ENCODE measurements at regions not wholly inside any gene's neighbourhood (a gene's known extent, or its start where the extent isn't known, plus 50 kb on each side); places are given as distances from the start of the nearest gene placed in this dataset.
"Not testable (repeated sequence)": the region's sequence is repeated elsewhere in the genome, so short reads cannot be mapped to it uniquely, and the experiment has no call there.

GRCh38 chr9:104269996-104270963, 176.2 kb downstream of the SMC2 start:
- no peak for DNase-seq (ENCODE audit: low spot score)

- peak; percentile 9 for DNase-seq (ENCODE audit: low spot score)
Measured at GRCh38 chr9:104276709-104277245, 182.7 kb downstream of the SMC2 start.

GRCh38 chr9:104278929-104279496, 184.9 kb downstream of the SMC2 start:
- DNase-seq (ENCODE audit: low spot score), result no peak

- peak; percentile 6 for DNase-seq (ENCODE audit: low spot score)
Measured at GRCh38 chr9:104279535-104280177, 185.5 kb downstream of the SMC2 start.

GRCh38 chr9:104280178-104280560, 186.1 kb downstream of the SMC2 start:
- no peak for DNase-seq (ENCODE audit: low spot score)

- no peak for DNase-seq (ENCODE audit: low spot score)
Measured at GRCh38 chr9:104280711-104281110, 186.6 kb downstream of the SMC2 start.

- DNase-seq (ENCODE audit: low spot score), result no peak
Measured at GRCh38 chr9:104286187-104286586, 192.1 kb downstream of the SMC2 start.

- DNase-seq (ENCODE audit: low spot score), result no peak
Measured at GRCh38 chr9:104286799-104287198, 192.7 kb downstream of the SMC2 start.

GRCh38 chr9:104287253-104287878, 193.3 kb downstream of the SMC2 start:
- DNase-seq (ENCODE audit: low spot score), result no peak

GRCh38 chr9:104293877-104294276, 199.8 kb downstream of the SMC2 start:
- no peak for DNase-seq (ENCODE audit: low spot score)

GRCh38 chr9:104300124-104300523, 203.9 kb upstream of the OR13F1 start:
- no peak for DNase-seq (ENCODE audit: low spot score)

GRCh38 chr9:104301755-104302154, 202.3 kb upstream of the OR13F1 start:
- no peak for DNase-seq (ENCODE audit: low spot score)

GRCh38 chr9:104302775-104303174, 201.3 kb upstream of the OR13F1 start:
- no peak for DNase-seq (ENCODE audit: low spot score)

GRCh38 chr9:104304925-104305324, 199.1 kb upstream of the OR13F1 start:
- DNase-seq (ENCODE audit: low spot score), result no peak

GRCh38 chr9:104313396-104314110, 190.5 kb upstream of the OR13F1 start:
- no peak for DNase-seq (ENCODE audit: low spot score)

- not testable (repeated sequence) for DNase-seq (ENCODE audit: low spot score)
Measured at GRCh38 chr9:104316201-104317009, 187.7 kb upstream of the OR13F1 start.

GRCh38 chr9:104319198-104319597, 184.9 kb upstream of the OR13F1 start:
- DNase-seq (ENCODE audit: low spot score), result no peak

- no peak for DNase-seq (ENCODE audit: low spot score)
Measured at GRCh38 chr9:104319685-104320084, 184.4 kb upstream of the OR13F1 start.

- no peak for DNase-seq (ENCODE audit: low spot score)
Measured at GRCh38 chr9:104322596-104322995, 181.5 kb upstream of the OR13F1 start.

GRCh38 chr9:104323967-104324694, 179.9 kb upstream of the OR13F1 start:
- DNase-seq (ENCODE audit: low spot score), result not testable (repeated sequence)

Measured in GM03348 (cell line).